Stimulated activated CD8-positive, alpha-beta memory T cell treated with anti-CD3 and anti-CD28 coated beads, Interleukin-2, amount 100 ng/mL, for 48 hours (primary cell): ENCODE measurements at regions not wholly inside any gene's neighbourhood (a gene's known extent, or its start where the extent isn't known, plus 50 kb on each side); places are given as distances from the start of the nearest gene placed in this dataset.
"Not testable (repeated sequence)": the region's sequence is repeated elsewhere in the genome, so short reads cannot be mapped to it uniquely, and the experiment has no call there.

Experiments used
- DNase-seq, 2 donors: peaks; one replicate each; pipeline ENCODE4 v3.0.0-alpha.2; 2020; ENCODE audit warnings: low read depth in 2 of 2

GRCh38 chr15:60264088-60264487, 133.7 kb downstream of the ANXA2 start:
- DNase-seq: no peak

GRCh38 chr15:60264566-60264965, 133.2 kb downstream of the ANXA2 start:
- DNase-seq: no peak

GRCh38 chr15:60265057-60265456, 132.7 kb downstream of the ANXA2 start:
- no peak for DNase-seq

DNA sequence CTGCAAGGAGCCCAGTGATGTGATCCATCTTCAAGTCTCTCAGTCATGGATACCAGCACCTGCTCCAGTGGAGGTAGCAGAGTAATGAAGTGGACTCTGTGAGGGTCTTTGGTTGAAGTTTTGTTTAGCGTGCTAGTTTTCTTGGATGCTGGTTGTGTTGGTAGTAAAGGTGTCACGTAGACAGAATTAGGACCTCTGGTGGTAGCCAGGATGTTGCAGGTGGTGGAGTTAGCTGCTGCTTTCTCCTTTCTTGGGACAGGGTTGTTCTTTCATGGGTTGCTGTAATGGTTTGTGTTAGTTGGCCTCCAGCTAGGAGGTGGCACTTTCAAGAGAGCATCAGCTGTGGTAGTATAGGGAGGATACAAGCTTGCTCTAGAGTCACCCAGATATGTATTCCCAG, 125.2 kb downstream of the ANXA2 start:
- no peak for DNase-seq

DNA sequence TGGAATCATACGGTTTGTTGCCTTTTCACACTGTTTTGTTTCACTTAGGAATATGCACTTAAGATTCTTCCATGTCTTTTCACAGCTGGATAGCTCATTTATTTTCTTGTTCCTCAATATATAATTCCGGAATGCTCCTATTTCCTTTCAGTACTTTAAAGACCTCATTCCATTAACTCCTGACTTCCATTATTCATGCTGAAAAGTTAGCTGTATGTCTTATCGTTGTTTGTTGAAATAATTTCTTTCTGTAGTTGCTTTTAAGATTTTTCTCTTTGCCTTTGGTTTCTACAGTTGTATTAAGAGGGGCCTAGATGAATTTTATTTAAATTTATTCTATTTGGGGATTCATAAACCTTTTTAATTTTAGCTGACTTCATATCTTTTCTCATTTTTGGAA, 122.2 kb downstream of the ANXA2 start:
- DNase-seq: no peak

DNA sequence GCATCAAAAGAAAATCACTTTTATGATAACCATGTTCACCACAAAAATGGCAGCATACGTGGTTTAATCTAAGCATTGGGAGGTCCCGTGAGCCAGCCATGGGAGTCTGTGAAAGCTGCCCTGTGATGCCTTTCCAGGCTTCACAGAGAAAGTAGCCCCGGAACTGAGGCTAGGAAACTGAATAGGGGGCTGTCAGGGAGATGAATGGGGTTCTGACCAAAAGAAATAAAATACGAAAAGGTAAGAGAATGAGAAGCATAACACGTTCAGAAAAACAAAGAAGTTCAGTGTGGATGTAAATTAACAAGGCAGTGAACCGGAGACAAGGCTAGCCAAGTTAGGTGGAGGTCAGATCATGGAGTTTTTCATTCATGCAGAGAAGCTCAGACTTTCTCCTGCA, 118.9 kb downstream of the ANXA2 start:
- DNase-seq: no peak

DNA sequence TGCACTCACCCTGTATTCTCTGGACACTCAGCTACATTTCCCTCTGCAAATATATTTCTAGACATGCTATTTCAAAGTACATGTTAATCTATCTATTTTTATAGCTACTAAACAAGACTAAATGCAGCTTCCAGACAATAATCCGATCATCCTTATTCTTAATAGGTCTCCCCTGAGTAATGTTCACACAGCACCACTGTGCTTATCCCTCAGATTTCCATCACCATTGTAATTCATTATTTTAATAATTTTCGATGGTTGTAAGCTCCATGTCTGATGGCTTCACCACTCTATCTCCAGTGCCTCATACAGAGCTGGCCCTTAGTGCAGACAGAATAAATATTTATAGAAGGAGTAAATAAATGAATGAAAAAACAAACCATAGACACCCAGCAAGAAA, 117.5 kb downstream of the ANXA2 start:
- DNase-seq: no peak

DNA sequence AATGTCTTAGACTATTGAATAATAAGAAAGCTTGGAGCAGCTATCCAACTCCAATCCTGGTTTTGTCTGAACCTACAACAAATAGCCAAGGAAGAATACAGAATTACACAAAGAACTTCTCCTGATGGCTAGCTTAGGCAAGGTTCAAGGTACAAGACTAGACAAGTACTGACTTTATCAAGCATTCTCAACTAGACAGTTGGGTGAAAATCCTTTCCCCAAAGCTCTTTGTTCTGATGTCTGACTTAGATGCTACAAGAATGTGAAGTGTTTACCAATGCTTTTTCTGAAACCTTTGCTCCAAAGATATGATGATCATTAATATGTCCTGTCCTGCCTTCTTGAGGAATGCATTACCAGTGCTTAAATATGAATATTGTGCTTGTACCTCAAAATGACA, 113.8 kb downstream of the ANXA2 start:
- no peak for DNase-seq

GRCh38 chr15:60295901-60296300, 101.9 kb downstream of the ANXA2 start:
- DNase-seq: not testable (repeated sequence)

- no peak for DNase-seq
Observed at GRCh38 chr15:60297047-60297446, 100.7 kb downstream of the ANXA2 start.
